ENCODE measurements at regions not wholly inside any gene's neighbourhood (a gene's known extent, or its start where the extent isn't known, plus 50 kb on each side); places are given as distances from the start of the nearest gene placed in this dataset.

DNA sequence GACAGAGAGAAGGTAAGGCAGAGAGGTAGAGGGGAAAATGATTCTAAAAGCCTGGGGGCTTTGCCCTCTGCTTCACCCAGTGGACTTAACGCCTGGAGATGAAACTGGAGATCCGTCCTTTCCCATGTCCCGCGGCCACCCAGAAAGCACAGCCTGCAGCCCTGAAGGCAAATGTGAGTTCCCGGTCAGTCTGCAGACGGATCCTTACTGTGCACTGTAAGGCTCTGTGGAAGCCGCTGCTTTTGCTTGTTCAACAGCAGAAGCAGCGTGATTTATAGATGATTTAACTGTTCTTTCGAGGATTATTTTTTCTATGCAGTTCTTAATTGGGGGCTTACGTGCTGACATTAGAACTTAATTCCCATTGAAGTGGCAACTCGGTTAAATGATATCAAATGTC, 290.4 kb downstream of the FOXL1 start:
- TF ChIP-seq, protein P1, sequence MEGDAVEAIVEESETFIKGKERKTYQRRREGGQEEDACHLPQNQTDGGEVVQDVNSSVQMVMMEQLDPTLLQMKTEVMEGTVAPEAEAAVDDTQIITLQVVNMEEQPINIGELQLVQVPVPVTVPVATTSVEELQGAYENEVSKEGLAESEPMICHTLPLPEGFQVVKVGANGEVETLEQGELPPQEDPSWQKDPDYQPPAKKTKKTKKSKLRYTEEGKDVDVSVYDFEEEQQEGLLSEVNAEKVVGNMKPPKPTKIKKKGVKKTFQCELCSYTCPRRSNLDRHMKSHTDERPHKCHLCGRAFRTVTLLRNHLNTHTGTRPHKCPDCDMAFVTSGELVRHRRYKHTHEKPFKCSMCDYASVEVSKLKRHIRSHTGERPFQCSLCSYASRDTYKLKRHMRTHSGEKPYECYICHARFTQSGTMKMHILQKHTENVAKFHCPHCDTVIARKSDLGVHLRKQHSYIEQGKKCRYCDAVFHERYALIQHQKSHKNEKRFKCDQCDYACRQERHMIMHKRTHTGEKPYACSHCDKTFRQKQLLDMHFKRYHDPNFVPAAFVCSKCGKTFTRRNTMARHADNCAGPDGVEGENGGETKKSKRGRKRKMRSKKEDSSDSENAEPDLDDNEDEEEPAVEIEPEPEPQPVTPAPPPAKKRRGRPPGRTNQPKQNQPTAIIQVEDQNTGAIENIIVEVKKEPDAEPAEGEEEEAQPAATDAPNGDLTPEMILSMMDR (conservative IDR thresholded peaks at IDR 0.05; ENCODE audit: low read depth, low read length), result no peak
- no peak for TF ChIP-seq EZH2 (IDR thresholded peaks at IDR 0.05; ENCODE audit: borderline replicate concordance, low read depth, low read length, poor library complexity, severe bottlenecking)
